ENCODE measurements at regions not wholly inside any gene's neighbourhood (a gene's known extent, or its start where the extent isn't known, plus 50 kb on each side); places are given as distances from the start of the nearest gene placed in this dataset.

DNA sequence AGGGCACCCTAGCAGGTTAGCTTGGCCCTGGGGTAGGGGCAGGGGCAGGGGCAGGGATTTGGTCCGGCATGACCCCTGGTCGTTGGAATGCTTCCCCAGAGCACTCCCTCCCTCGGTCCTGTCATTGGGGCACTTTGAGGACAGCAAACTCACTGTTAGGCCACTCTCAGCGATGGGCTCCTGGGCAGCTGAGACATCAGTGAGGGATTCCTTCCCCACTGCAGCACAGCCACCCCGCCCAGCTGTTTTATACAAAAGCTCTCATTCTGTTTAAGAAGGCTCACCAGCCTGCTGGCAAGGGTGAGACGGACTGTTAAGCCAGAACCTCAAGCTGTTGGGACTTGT is 86.9 kb upstream of the F3 start:
- Histone ChIP-seq H4K12ac (ENCODE audit: low read depth, low read length) (no peak overlapping the region), H3K14ac (ENCODE audit: low read length) (no peak overlapping the region), H3K79me2 (ENCODE audit: control insufficient read depth, insufficient read depth, low read length, poor library complexity) (no peaks in the 10 kb centered on the region), H2AK5ac (ENCODE audit: low read length) (no peak overlapping the region), H2BK12ac (ENCODE audit: low read length) (no peak overlapping the region), H2BK5ac (ENCODE audit: low read depth, low read length, poor library complexity) (no peak overlapping the region), H3K9me3 (ENCODE audit: insufficient read depth, low read depth, low read length) (no peaks in the 10 kb centered on the region), H3K18ac (ENCODE audit: low read length) (no peak overlapping the region), H3K4me3 (ENCODE audit: low read depth, low read length) (no peak overlapping the region), H2AFZ (ENCODE audit: insufficient read depth, low read length, poor library complexity) (no peak overlapping the region), H3K23ac (ENCODE audit: low read length) (no peak overlapping the region), H3K27ac (ENCODE audit: low read depth, low read length) (no peak overlapping the region), H3K9ac (ENCODE audit: low read length) (no peak overlapping the region), H3K4ac (ENCODE audit: low read depth, low read length) (peak overlapping the region; percentile 6), H3K4me1 (ENCODE audit: control insufficient read depth in 1 of 2, insufficient read depth in 2 of 2, low read length in 2 of 2) (peaks cover 13 to 20% of the 10 kb centered on the region in 2 experiments), H3K36me3 (ENCODE audit: control insufficient read depth in 1 of 2, insufficient read depth in 2 of 2, low read length in 2 of 2) (no peaks in the 10 kb centered on the region), H3K27me3 (ENCODE audit: insufficient read depth, low read length) (no peaks in the 10 kb centered on the region), H2BK120ac (ENCODE audit: insufficient read depth, low read length, poor library complexity) (no peak overlapping the region), H4K91ac (ENCODE audit: low read depth, low read length) (no peak overlapping the region), H3K4me2 (ENCODE audit: low read length) (no peak overlapping the region), H3K79me1 (ENCODE audit: low read length) (peaks cover 3% of the 10 kb centered on the region), H4K8ac (ENCODE audit: low read depth, low read length) (no peak overlapping the region)
- DNase-seq: no peak
- no CpG with 5 or more reads among the region's 6 CpGs for WGBS (ENCODE audit: extremely low coverage, insufficient coverage, insufficient read length)

DNA sequence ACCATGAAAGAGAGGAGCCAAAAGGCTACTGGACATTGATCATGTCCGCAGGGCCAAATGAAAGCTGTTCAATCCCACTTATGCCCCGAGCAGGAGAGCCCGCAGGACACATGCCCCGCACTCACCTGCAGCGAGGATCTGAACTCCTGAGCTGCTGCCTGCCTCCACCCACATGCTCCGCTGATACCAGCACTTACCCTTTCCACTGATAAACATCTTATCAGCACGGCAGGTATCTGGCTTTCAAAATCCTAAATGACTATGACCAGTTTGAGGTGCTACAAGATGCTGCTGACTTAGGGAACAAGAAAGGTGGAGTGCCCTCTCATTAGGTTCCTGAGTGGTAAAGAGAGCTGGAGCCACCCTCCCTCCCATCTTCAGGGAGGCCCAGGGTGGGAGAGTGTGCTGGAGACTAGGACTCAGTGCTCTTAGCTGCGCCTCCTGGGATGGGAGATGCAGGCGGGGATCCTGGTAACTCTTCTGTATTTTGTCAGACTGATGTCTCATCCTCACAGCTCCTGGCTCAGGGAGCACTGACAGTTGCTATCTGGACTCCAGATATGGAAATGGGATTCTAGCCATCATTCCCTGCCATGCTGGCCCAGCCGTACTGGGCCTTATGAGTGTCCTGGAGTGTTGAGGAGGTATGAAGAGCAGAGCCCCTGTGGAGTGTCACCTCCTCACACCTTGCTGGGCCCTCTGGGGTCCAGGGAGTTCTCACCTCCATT is 86.4 kb upstream of the F3 start:
- Histone ChIP-seq H3K9ac (ENCODE audit: low read length) (no peak overlapping the region), H3K18ac (ENCODE audit: low read length) (no peak overlapping the region), H3K4ac (ENCODE audit: low read depth, low read length) (no peak overlapping the region), H4K12ac (ENCODE audit: low read depth, low read length) (no peak overlapping the region), H3K27ac (ENCODE audit: low read depth, low read length) (no peak overlapping the region), H4K8ac (ENCODE audit: low read depth, low read length) (no peak overlapping the region), H3K79me1 (ENCODE audit: low read length) (peaks cover 9% of the 10 kb centered on the region), H3K9me3 (ENCODE audit: insufficient read depth, low read depth, low read length) (no peaks in the 10 kb centered on the region), H3K14ac (ENCODE audit: low read length) (no peak overlapping the region), H2BK12ac (ENCODE audit: low read length) (no peak overlapping the region), H3K27me3 (ENCODE audit: insufficient read depth, low read length) (no peaks in the 10 kb centered on the region), H2AFZ (ENCODE audit: insufficient read depth, low read length, poor library complexity) (no peak overlapping the region), H3K4me2 (ENCODE audit: low read length) (no peak overlapping the region), H4K91ac (ENCODE audit: low read depth, low read length) (no peak overlapping the region), H3K79me2 (ENCODE audit: control insufficient read depth, insufficient read depth, low read length, poor library complexity) (no peaks in the 10 kb centered on the region), H2BK5ac (ENCODE audit: low read depth, low read length, poor library complexity) (no peak overlapping the region), H2BK120ac (ENCODE audit: insufficient read depth, low read length, poor library complexity) (no peak overlapping the region), H3K4me3 (ENCODE audit: low read depth, low read length) (no peak overlapping the region), H2AK5ac (ENCODE audit: low read length) (no peak overlapping the region), H3K36me3 (ENCODE audit: control insufficient read depth in 1 of 2, insufficient read depth in 2 of 2, low read length in 2 of 2) (no peaks in the 10 kb centered on the region), H3K4me1 (ENCODE audit: control insufficient read depth in 1 of 2, insufficient read depth in 2 of 2, low read length in 2 of 2) (peaks cover 18 to 26% of the 10 kb centered on the region in 2 experiments), H3K23ac (ENCODE audit: low read length) (no peak overlapping the region)
- peak; percentile 89 to 94 for DNase-seq
- WGBS (ENCODE audit: extremely low coverage, insufficient coverage, insufficient read length): no CpG with 5 or more reads among the region's 10 CpGs

DNA sequence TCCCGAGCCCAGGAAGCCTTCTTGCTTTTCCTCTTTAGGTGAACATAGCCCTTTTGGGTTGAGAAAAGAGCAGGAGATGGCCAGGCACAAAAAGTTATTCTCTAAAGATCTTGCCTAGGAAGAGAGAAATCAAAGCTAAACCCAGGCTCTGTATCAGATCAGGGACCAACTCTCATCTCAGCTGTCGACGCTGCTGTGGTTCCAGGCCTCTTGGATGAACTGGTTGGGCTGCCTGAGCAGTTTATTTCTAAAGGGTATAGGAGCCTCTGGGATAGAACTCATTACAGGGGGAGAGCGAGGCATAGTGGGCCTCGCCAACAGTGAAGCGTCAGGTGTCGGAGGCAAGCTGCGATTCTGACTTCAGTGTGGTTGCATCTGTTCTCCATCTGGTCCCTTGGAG is 82.6 kb upstream of the F3 start:
- Histone ChIP-seq H3K4me3 (ENCODE audit: low read depth, low read length) (no peak overlapping the region), H2BK5ac (ENCODE audit: low read depth, low read length, poor library complexity) (peak overlapping the region; percentile 92), H3K4ac (ENCODE audit: low read depth, low read length) (no peak overlapping the region), H4K12ac (ENCODE audit: low read depth, low read length) (no peak overlapping the region), H3K9me3 (ENCODE audit: insufficient read depth, low read depth, low read length) (peaks cover 2% of the 10 kb centered on the region), H3K79me1 (ENCODE audit: low read length) (peaks cover 31% of the 10 kb centered on the region), H4K8ac (ENCODE audit: low read depth, low read length) (peak overlapping the region; percentile 63), H4K91ac (ENCODE audit: low read depth, low read length) (peak overlapping the region; percentile 97), H2BK12ac (ENCODE audit: low read length) (peak overlapping the region; percentile 81), H3K4me2 (ENCODE audit: low read length) (no peak overlapping the region), H2AFZ (ENCODE audit: insufficient read depth, low read length, poor library complexity) (no peak overlapping the region), H3K27me3 (ENCODE audit: insufficient read depth, low read length) (no peaks in the 10 kb centered on the region), H3K27ac (ENCODE audit: low read depth, low read length) (peak overlapping the region; percentile 84), H2AK5ac (ENCODE audit: low read length) (no peak overlapping the region), H3K36me3 (ENCODE audit: control insufficient read depth in 1 of 2, insufficient read depth in 2 of 2, low read length in 2 of 2) (no peaks in the 10 kb centered on the region), H2BK120ac (ENCODE audit: insufficient read depth, low read length, poor library complexity) (peak overlapping the region; percentile 86), H3K23ac (ENCODE audit: low read length) (no peak overlapping the region), H3K9ac (ENCODE audit: low read length) (no peak overlapping the region), H3K18ac (ENCODE audit: low read length) (peak overlapping the region; percentile 38), H3K4me1 (ENCODE audit: control insufficient read depth in 1 of 2, insufficient read depth in 2 of 2, low read length in 2 of 2) (peaks cover 37 to 46% of the 10 kb centered on the region in 2 experiments), H3K14ac (ENCODE audit: low read length) (peak overlapping the region; percentile 68), H3K79me2 (ENCODE audit: control insufficient read depth, insufficient read depth, low read length, poor library complexity) (peaks cover 4% of the 10 kb centered on the region)
- DNase-seq: no peak
- no CpG with 5 or more reads among the region's 8 CpGs for WGBS (ENCODE audit: extremely low coverage, insufficient coverage, insufficient read length)

DNA sequence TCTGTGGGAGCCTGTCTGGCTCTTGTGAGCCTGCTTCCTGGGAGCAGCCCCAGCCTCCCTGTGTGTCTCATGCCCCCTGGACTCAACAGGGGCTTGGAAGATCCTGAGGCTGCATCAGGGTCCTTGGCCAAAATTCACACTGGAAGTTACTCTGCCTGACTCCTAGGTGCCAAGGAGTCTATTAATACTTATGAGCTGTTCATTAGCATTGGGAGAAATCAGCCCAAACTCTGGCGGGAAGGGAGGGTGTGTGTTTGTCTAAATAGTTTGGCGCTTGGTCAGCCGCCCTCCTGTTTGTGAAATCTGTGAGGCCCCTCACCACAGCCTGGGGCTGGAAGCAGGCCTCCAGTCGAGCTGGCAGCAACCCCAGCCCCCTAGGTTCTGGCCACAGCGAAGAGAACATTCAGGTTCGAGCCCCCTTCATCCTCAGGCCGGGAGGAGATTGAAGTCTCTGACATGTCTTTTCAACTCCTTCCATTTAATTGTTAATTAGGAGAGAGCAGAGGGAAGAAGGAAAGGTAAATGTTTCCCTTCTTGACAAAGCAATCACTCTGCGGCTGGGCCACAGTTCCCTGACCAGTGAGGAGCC is 82.1 kb upstream of the F3 start:
- no peak overlapping the region for H3K4me2 ChIP-seq (ENCODE audit: low read length)
- H3K79me2 ChIP-seq (ENCODE audit: control insufficient read depth, insufficient read depth, low read length, poor library complexity): peaks cover 4% of the 10 kb centered on the region
- no CpG with 5 or more reads among the region's 8 CpGs for WGBS (ENCODE audit: extremely low coverage, insufficient coverage, insufficient read length)
- peak overlapping the region; percentile 97 for H4K91ac ChIP-seq (ENCODE audit: low read depth, low read length)
- no peak overlapping the region for H3K23ac ChIP-seq (ENCODE audit: low read length)
- no peaks in the 10 kb centered on the region for H3K27me3 ChIP-seq (ENCODE audit: insufficient read depth, low read length)
- peak overlapping the region; percentile 63 for H4K8ac ChIP-seq (ENCODE audit: low read depth, low read length)
- peak overlapping the region; percentile 84 for H3K27ac ChIP-seq (ENCODE audit: low read depth, low read length)
- no peaks in the 10 kb centered on the region for H3K36me3 ChIP-seq (ENCODE audit: control insufficient read depth in 1 of 2, insufficient read depth in 2 of 2, low read length in 2 of 2)
- peaks cover 31% of the 10 kb centered on the region for H3K79me1 ChIP-seq (ENCODE audit: low read length)
- H3K4me1 ChIP-seq (ENCODE audit: control insufficient read depth in 1 of 2, insufficient read depth in 2 of 2, low read length in 2 of 2): peaks cover 37 to 46% of the 10 kb centered on the region in 2 experiments
- no peak overlapping the region for H3K9ac ChIP-seq (ENCODE audit: low read length)
- H2AK5ac ChIP-seq (ENCODE audit: low read length): peak overlapping the region; percentile 55
- H3K4me3 ChIP-seq (ENCODE audit: low read depth, low read length): no peak overlapping the region
- H2AFZ ChIP-seq (ENCODE audit: insufficient read depth, low read length, poor library complexity): no peak overlapping the region
- peaks cover 2% of the 10 kb centered on the region for H3K9me3 ChIP-seq (ENCODE audit: insufficient read depth, low read depth, low read length)
- H4K12ac ChIP-seq (ENCODE audit: low read depth, low read length): no peak overlapping the region
- H3K4ac ChIP-seq (ENCODE audit: low read depth, low read length): peak overlapping the region; percentile 22
- H2BK120ac ChIP-seq (ENCODE audit: insufficient read depth, low read length, poor library complexity): peak overlapping the region; percentile 93
- H3K14ac ChIP-seq (ENCODE audit: low read length): peak overlapping the region; percentile 68
- DNase-seq: peak; percentile 42 to 48
- H2BK5ac ChIP-seq (ENCODE audit: low read depth, low read length, poor library complexity): peak overlapping the region; percentile 92
- peak overlapping the region; percentile 81 for H2BK12ac ChIP-seq (ENCODE audit: low read length)
- H3K18ac ChIP-seq (ENCODE audit: low read length): peak overlapping the region; percentile 38
